GM23248 (cell line): ENCODE measurements at regions not wholly inside any gene's neighbourhood (a gene's known extent, or its start where the extent isn't known, plus 50 kb on each side); places are given as distances from the start of the nearest gene placed in this dataset.

ENCODE experiments used
- DNase-seq: peaks from one replicate; pipeline ENCODE4 v3.0.0-alpha.2; 2015
- H2AFZ ChIP-seq: fragments of 200-600 bp; sonication (generic); 2 replicates; pipeline ENCODE4 v1.6.1; 2016; ENCODE audit warnings: antibody characterized with exemption
- H3F3A ChIP-seq: fragments of 200-600 bp; sonication (generic); 2 replicates; pipeline ENCODE4 v1.6.1; 2016; ENCODE audit warnings: mild to moderate bottlenecking, antibody characterized with exemption, mixed run types; ENCODE audit not compliant: insufficient read depth
- H3K27ac ChIP-seq: fragments of 200-600 bp; sonication (generic); 2 replicates; pipeline ENCODE4 v1.5.1; 2016; ENCODE audit warnings: mild to moderate bottlenecking
- H3K27me3 ChIP-seq: fragments of 200-600 bp; sonication (generic); replicated peaks from 2 replicates; pipeline ENCODE4 v1.6.1; 2016; ENCODE audit warnings: mild to moderate bottlenecking; ENCODE audit not compliant: insufficient read depth
- H3K36me3 ChIP-seq: fragments of 200-600 bp; sonication (generic); 2 replicates; pipeline ENCODE4 v1.6.1; 2016; ENCODE audit warnings: low read depth, mild to moderate bottlenecking
- H3K4me1 ChIP-seq: fragments of 200-600 bp; sonication (generic); 2 replicates; pipeline ENCODE4 v1.6.1; 2016; ENCODE audit warnings: mild to moderate bottlenecking; ENCODE audit not compliant: insufficient read depth
- H3K4me2 ChIP-seq: fragments of 200-600 bp; sonication (generic); one replicate; pipeline ENCODE4 v1.6.1; 2016; ENCODE audit warnings: mild to moderate bottlenecking; ENCODE audit not compliant: unreplicated experiment
- H3K4me3 ChIP-seq: fragments of 200-600 bp; sonication (generic); 2 replicates; pipeline ENCODE4 v1.5.1; 2016; ENCODE audit warnings: mild to moderate bottlenecking
- H3K79me2 ChIP-seq: fragments of 200-600 bp; sonication (generic); 2 replicates; pipeline ENCODE4 v1.6.1; 2016; ENCODE audit warnings: mild to moderate bottlenecking; ENCODE audit not compliant: insufficient read depth
- H3K9ac ChIP-seq: fragments of 200-600 bp; sonication (generic); 2 replicates; pipeline ENCODE4 v1.6.1; 2016; ENCODE audit warnings: mild to moderate bottlenecking
- H3K9me2 ChIP-seq: fragments of 200-600 bp; sonication (generic); 2 replicates; pipeline ENCODE4 v1.6.1; 2016; ENCODE audit warnings: mixed run types, mild to moderate bottlenecking, moderate library complexity; ENCODE audit not compliant: insufficient read depth
- H3K9me3 ChIP-seq: fragments of 200-600 bp; sonication (generic); one replicate; pipeline ENCODE4 v1.6.1; 2017; ENCODE audit warnings: low read depth
- H4K20me1 ChIP-seq: fragments of 200-600 bp; sonication (generic); 2 replicates; pipeline ENCODE4 v1.6.0; 2016; ENCODE audit not compliant: insufficient read depth
- EZH2 ChIP-seq: fragments of 200-600 bp; sonication (generic); IDR thresholded peaks from 2 replicates; pipeline ENCODE4 v1.6.1; 2018; ENCODE audit warnings: antibody characterized with exemption, mild to moderate bottlenecking; ENCODE audit not compliant: insufficient read depth, poor library complexity, severe bottlenecking
- EZH2phosphoT487 ChIP-seq: fragments of 200-600 bp; sonication (generic); IDR thresholded peaks from 2 replicates; pipeline ENCODE4 v1.6.1; 2018; ENCODE audit warnings: antibody characterized with exemption, moderate library complexity, mild to moderate bottlenecking, low read depth; ENCODE audit not compliant: insufficient read depth
- WGBS, 2 experiments: methylation state at CpG; one replicate each; pipeline ENCODE4 v1.1.6; 2015 to 2017; ENCODE audit warnings: low lambda C conversion rate in 2 of 2, low coverage in 1 of 2; ENCODE audit errors: missing lambda C conversion rate in 2 of 2; 5-methylcytosine and 5-hydroxymethylcytosine counted together
- in situ Hi-C: fragments of 300-500 bp; cut with MboI; formaldehyde crosslinking; loops from 2 replicates; pipeline ENCODE4 v1.15.0; 2020

- peak overlapping the region; percentile 81 for H3K27ac ChIP-seq
- 54 to 63% methylated on average over 3 of the region's 3 CpGs for WGBS, 2 experiments
- H2AFZ ChIP-seq: no peak overlapping the region
- TF ChIP-seq EZH2phosphoT487: no peak
- no peak for TF ChIP-seq EZH2
- H3K4me3 ChIP-seq: 0 out of 2 replicates have a peak overlapping the region, but pooled peaks have one; percentile 1
- no peaks in the 10 kb centered on the region for H3K9me2 ChIP-seq
- H4K20me1 ChIP-seq: no peaks in the 10 kb centered on the region
- peak overlapping the region; percentile 20 for H3K4me2 ChIP-seq
- H3K27me3 ChIP-seq: no peaks in the 10 kb centered on the region
- peaks cover 14% of the 10 kb centered on the region for H3K36me3 ChIP-seq
- in situ Hi-C loops: no loop called here
- peaks cover 24% of the 10 kb centered on the region for H3K79me2 ChIP-seq
- peak overlapping the region; percentile 58 for H3K9ac ChIP-seq
- peak; percentile 82 for DNase-seq
- H3F3A ChIP-seq: peaks cover 30% of the 10 kb centered on the region
- H3K4me1 ChIP-seq: peaks cover 32% of the 10 kb centered on the region
- H3K9me3 ChIP-seq: no peaks in the 10 kb centered on the region
Observed at GRCh38 chr14:71726580-71727021, 205.6 kb upstream of the RGS6 start.

- peaks cover 8% of the 10 kb centered on the region; the same call in 1 of the 2 replicates for H3K79me2 ChIP-seq
- DNase-seq: peak; percentile 56
- H3K9me2 ChIP-seq: no peaks in the 10 kb centered on the region
- H4K20me1 ChIP-seq: no peaks in the 10 kb centered on the region
- H3K36me3 ChIP-seq: peaks cover 14% of the 10 kb centered on the region
- H3K27me3 ChIP-seq: no peaks in the 10 kb centered on the region
- H3K4me3 ChIP-seq: no peak overlapping the region
- no peak overlapping the region for H3K4me2 ChIP-seq
- H3K27ac ChIP-seq: peak overlapping the region; percentile 50
- WGBS, 2 experiments: 82 to 84% methylated on average over 3 of the region's 3 CpGs
- in situ Hi-C loops: no loop called here
- no peak overlapping the region for H2AFZ ChIP-seq
- no peaks in the 10 kb centered on the region for H3K9me3 ChIP-seq
- TF ChIP-seq EZH2 (no peak), EZH2phosphoT487 (no peak)
- H3K9ac ChIP-seq: no peak overlapping the region
- peaks cover 41% of the 10 kb centered on the region for H3K4me1 ChIP-seq
- peaks cover 38% of the 10 kb centered on the region for H3F3A ChIP-seq
Observed at GRCh38 chr14:71728386-71728785, 203.8 kb upstream of the RGS6 start.

GRCh38 chr14:71729596-71729995 lies 202.6 kb upstream of the RGS6 start:
- H3K9me2 ChIP-seq: no peaks in the 10 kb centered on the region
- peaks cover 44% of the 10 kb centered on the region for H3F3A ChIP-seq
- no peak for DNase-seq
- peaks cover 23% of the 10 kb centered on the region for H3K36me3 ChIP-seq
- no peak overlapping the region for H3K4me3 ChIP-seq
- H3K27me3 ChIP-seq: no peaks in the 10 kb centered on the region
- H4K20me1 ChIP-seq: no peaks in the 10 kb centered on the region
- no peaks in the 10 kb centered on the region for H3K9me3 ChIP-seq
- H3K4me2 ChIP-seq: no peak overlapping the region
- 96% methylated on average over 3 of the region's 3 CpGs for WGBS, 2 experiments
- TF ChIP-seq EZH2: no peak
- TF ChIP-seq EZH2phosphoT487: no peak
- peaks cover 8% of the 10 kb centered on the region; the same call in 1 of the 2 replicates for H3K79me2 ChIP-seq
- H2AFZ ChIP-seq: no peak overlapping the region
- peaks cover 44% of the 10 kb centered on the region for H3K4me1 ChIP-seq
- H3K27ac ChIP-seq: no peak overlapping the region
- H3K9ac ChIP-seq: no peak overlapping the region
- in situ Hi-C loops: no loop called here

- TF ChIP-seq EZH2phosphoT487 (no peak), EZH2 (no peak)
- H3K36me3 ChIP-seq: peaks cover 21% of the 10 kb centered on the region
- H3K27me3 ChIP-seq: no peaks in the 10 kb centered on the region
- peaks cover 2% of the 10 kb centered on the region; the same call in 1 of the 2 replicates for H3K79me2 ChIP-seq
- H4K20me1 ChIP-seq: no peaks in the 10 kb centered on the region
- H3K9me3 ChIP-seq: no peaks in the 10 kb centered on the region
- WGBS, 2 experiments: 20 to 21% methylated on average over 1 of the region's 1 CpG
- in situ Hi-C loops: no loop called here
- no peak overlapping the region for H3K9ac ChIP-seq
- peak overlapping the region; percentile 43 for H3K27ac ChIP-seq
- H3K4me3 ChIP-seq: no peak overlapping the region
- no peak overlapping the region for H2AFZ ChIP-seq
- H3K4me2 ChIP-seq: no peak overlapping the region
- H3K4me1 ChIP-seq: peaks cover 39% of the 10 kb centered on the region
- DNase-seq: peak; percentile 65
- H3F3A ChIP-seq: peaks cover 38% of the 10 kb centered on the region
- H3K9me2 ChIP-seq: no peaks in the 10 kb centered on the region
Observed at GRCh38 chr14:71730471-71730870, 201.8 kb upstream of the RGS6 start.
